HL-60 (cell line): ENCODE measurements at regions not wholly inside any gene's neighbourhood (a gene's known extent, or its start where the extent isn't known, plus 50 kb on each side); places are given as distances from the start of the nearest gene placed in this dataset.

ENCODE experiments used
- DNase-seq, 2 experiments: peaks; one replicate each; pipeline ENCODE4 v3.0.0-alpha.2; 2010 to 2020; ENCODE audit warnings: low read depth in 1 of 2, low spot score in 1 of 2
- H3K27ac ChIP-seq: fragments of 250-450 bp; sonication (Bioruptor Pico); replicated peaks from 2 replicates; pipeline ENCODE4 v1.5.1; 2020; ENCODE audit warnings: mild to moderate bottlenecking, moderate library complexity
- H3K27me3 ChIP-seq: fragments of 250-450 bp; sonication (Bioruptor Pico); 2 replicates; pipeline ENCODE4 v1.5.1; 2021; ENCODE audit warnings: mild to moderate bottlenecking, moderate library complexity; ENCODE audit not compliant: insufficient read depth, poor library complexity, severe bottlenecking
- H3K4me3 ChIP-seq: replicated peaks from 2 replicates; pipeline ENCODE4 v1.5.1; 2011; ENCODE audit warnings: mild to moderate bottlenecking, control low read depth, low read length; ENCODE audit not compliant: insufficient read depth
- GABPA ChIP-seq: IDR thresholded peaks from 2 replicates; pipeline ENCODE4 v1.6.1; 2012; ENCODE audit warnings: low read depth
- POLR2AphosphoS5 ChIP-seq: IDR thresholded peaks from 2 replicates; pipeline ENCODE4 v1.6.1; 2012; ENCODE audit warnings: low read depth
- SPI1 ChIP-seq: IDR thresholded peaks from 2 replicates; pipeline ENCODE4 v1.6.1; 2012; ENCODE audit warnings: low read depth, mild to moderate bottlenecking, borderline replicate concordance
- TF ChIP-seq, protein P1 (sequence below): IDR thresholded peaks from 2 replicates; pipeline ENCODE4 v1.6.1; 2012; ENCODE audit warnings: low read depth; ENCODE audit not compliant: insufficient replicate concordance
- TF ChIP-seq, protein P2 (sequence below): IDR thresholded peaks from one replicate; pipeline ENCODE4 v1.5.1; 2011; ENCODE audit warnings: low read length, control low read depth, inconsistent platforms; ENCODE audit not compliant: insufficient read depth

GRCh38 chr5:74074111-74074510 is 448.1 kb downstream of the ARHGEF28 start:
- H3K4me3 ChIP-seq = no peak overlapping the region
- DNase-seq = no peak
- H3K27me3 ChIP-seq = no peaks in the 10 kb centered on the region
- TF ChIP-seq, protein P1, sequence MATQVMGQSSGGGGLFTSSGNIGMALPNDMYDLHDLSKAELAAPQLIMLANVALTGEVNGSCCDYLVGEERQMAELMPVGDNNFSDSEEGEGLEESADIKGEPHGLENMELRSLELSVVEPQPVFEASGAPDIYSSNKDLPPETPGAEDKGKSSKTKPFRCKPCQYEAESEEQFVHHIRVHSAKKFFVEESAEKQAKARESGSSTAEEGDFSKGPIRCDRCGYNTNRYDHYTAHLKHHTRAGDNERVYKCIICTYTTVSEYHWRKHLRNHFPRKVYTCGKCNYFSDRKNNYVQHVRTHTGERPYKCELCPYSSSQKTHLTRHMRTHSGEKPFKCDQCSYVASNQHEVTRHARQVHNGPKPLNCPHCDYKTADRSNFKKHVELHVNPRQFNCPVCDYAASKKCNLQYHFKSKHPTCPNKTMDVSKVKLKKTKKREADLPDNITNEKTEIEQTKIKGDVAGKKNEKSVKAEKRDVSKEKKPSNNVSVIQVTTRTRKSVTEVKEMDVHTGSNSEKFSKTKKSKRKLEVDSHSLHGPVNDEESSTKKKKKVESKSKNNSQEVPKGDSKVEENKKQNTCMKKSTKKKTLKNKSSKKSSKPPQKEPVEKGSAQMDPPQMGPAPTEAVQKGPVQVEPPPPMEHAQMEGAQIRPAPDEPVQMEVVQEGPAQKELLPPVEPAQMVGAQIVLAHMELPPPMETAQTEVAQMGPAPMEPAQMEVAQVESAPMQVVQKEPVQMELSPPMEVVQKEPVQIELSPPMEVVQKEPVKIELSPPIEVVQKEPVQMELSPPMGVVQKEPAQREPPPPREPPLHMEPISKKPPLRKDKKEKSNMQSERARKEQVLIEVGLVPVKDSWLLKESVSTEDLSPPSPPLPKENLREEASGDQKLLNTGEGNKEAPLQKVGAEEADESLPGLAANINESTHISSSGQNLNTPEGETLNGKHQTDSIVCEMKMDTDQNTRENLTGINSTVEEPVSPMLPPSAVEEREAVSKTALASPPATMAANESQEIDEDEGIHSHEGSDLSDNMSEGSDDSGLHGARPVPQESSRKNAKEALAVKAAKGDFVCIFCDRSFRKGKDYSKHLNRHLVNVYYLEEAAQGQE = no peak
- TF ChIP-seq SPI1 (no peak), POLR2AphosphoS5 (no peak), GABPA (no peak)
- TF ChIP-seq, protein P2, sequence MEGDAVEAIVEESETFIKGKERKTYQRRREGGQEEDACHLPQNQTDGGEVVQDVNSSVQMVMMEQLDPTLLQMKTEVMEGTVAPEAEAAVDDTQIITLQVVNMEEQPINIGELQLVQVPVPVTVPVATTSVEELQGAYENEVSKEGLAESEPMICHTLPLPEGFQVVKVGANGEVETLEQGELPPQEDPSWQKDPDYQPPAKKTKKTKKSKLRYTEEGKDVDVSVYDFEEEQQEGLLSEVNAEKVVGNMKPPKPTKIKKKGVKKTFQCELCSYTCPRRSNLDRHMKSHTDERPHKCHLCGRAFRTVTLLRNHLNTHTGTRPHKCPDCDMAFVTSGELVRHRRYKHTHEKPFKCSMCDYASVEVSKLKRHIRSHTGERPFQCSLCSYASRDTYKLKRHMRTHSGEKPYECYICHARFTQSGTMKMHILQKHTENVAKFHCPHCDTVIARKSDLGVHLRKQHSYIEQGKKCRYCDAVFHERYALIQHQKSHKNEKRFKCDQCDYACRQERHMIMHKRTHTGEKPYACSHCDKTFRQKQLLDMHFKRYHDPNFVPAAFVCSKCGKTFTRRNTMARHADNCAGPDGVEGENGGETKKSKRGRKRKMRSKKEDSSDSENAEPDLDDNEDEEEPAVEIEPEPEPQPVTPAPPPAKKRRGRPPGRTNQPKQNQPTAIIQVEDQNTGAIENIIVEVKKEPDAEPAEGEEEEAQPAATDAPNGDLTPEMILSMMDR = no peak
- H3K27ac ChIP-seq = no peak overlapping the region

GRCh38 chr5:74073257-74073656 is 447.3 kb downstream of the ARHGEF28 start:
- Histone ChIP-seq H3K4me3 (no peak overlapping the region), H3K27ac (no peak overlapping the region), H3K27me3 (no peaks in the 10 kb centered on the region)
- TF ChIP-seq, protein P1 = no peak
- TF ChIP-seq, protein P2 = no peak
- no peak for TF ChIP-seq GABPA
- TF ChIP-seq SPI1 = no peak
- no peak for TF ChIP-seq POLR2AphosphoS5
- DNase-seq = no peak

DNA sequence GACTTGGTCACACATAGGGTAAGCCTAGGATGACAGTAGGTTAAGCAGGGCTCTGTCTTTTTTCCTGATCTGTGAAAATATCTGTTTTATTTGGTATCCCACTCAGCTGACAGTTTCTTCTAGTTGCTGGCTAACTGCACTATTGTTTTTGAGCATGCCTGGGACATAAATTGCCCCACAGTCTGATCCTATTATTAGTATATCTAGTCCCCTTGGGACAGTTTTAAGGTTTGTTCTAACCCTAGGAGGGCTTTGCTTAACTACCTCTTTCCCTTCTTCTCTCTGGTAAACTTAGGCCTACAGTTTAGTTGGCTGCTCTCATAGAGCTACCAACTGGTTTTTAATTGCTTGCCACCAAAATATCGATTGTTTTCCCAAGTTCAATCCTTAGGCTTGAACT is 446.6 kb downstream of the ARHGEF28 start:
- Histone ChIP-seq H3K27ac (no peak overlapping the region), H3K27me3 (no peaks in the 10 kb centered on the region), H3K4me3 (no peak overlapping the region)
- DNase-seq = no peak
- TF ChIP-seq GABPA = no peak
- TF ChIP-seq, protein P2 = no peak
- TF ChIP-seq SPI1 = no peak
- TF ChIP-seq POLR2AphosphoS5 = no peak
- TF ChIP-seq, protein P1 = no peak
